ENCODE measurements at regions not wholly inside any gene's neighbourhood (a gene's known extent, or its start where the extent isn't known, plus 50 kb on each side); places are given as distances from the start of the nearest gene placed in this dataset.

DNA sequence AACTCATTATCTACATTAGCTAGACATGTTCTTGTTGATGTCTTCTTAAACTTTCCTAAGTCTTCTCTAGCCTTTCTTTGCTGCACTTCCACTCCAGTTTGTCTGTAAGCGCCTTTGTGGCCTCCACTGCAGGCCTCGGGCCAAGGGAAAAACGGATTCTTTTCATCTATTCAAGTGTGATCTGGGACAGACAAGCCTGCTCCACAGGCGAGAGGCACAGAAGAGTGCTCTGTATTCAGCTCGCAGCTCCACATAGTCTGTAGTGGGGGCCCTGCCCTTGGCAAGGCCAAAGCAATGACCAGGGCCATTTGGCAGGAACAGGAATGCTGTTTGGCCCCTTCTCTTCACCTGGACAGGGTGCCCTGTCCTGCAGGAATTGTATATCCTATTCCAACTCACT lies 84.1 kb upstream of the BARX2 start:
- no peak for DNase-seq (ENCODE audit: low spot score)

DNA sequence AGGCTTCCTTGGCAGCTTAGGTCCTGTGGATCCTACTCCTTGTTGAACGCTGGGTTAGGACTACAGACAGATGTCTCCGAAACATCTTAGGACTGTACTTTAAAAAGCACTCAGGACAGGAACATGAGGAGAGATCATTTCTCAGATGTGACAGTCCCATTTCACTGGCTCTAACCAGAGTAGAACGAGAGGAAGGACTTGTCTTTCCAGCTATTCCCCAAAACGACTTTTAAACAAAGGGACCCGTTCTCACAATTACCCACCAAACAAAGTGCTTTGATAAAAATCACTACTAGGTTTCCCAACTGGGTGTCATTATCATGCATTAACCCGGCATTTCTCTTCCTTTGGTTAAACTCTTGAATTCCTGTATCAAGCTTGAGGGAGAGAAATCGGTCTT lies 84.7 kb upstream of the BARX2 start:
- no peak for DNase-seq (ENCODE audit: low spot score)

DNA sequence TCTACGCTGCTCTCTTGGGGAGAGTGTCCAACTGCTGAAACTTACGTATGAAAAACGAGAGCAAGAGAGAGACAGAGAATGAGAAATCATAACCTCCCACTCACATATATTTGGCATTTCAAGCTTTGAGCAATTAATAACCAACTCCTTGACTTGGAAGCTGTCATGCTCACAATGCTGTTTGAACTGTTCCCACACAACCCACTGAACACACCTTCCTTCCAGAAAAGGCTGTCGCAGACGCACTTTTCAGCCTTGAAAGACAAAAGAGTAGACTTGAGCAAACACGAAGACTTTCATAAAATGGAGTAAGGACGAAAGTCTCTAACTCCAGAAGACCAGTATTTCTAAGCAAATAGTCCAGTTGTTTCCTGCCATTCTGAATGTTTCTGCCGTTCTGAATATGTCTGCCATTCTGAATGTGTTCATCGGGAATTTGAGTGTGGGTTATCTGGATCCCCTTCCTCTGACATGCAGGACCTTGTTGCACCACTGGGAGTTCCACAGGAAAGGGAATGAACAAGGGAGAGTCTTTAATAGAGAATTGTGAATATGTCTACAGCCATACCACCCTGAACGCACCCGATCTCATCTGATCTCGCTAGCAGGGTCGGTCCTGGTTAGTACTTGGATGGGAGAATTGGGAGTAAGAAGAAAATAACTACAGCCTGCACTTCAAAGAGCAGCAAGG lies 86.2 kb upstream of the BARX2 start:
- no peak for DNase-seq (ENCODE audit: low spot score)

DNA sequence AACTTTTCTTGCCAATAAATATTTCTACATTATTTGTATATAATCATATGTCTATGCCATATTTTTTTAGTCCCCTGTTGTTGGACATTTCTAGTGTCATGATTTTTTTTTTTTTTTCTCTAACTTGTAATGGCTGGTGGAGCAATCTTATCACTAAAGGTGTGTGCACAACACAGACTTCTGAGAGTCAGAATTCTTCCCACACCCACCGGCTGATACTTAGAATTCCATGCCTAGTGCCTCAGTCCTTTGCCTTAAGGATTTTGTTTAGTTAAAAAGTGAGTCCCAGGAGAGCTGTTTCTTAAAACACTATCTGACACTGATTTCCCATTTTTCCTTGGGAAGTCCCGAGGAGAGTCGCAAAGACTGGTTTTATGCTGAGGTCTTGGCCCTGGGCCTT lies 87.7 kb upstream of the BARX2 start:
- no peak for DNase-seq (ENCODE audit: low spot score)

DNA sequence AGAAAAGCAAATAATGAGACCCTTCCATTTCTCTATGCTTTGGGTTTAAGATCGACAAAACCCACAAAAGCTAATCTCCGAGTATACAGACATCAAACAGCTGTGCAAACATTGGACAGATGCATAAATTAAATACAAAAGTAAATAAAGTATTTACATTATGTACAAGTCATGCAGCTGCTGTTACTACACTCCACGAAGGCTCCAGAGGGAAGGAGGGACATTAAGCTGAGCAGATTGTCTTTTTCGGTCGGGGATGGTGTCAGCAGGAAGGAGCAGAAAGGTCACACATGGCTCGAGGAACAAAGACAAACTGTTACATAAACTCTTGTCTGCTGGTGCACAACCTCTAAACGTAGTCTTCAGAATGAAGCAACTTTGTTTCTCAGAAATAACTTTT lies 88.8 kb upstream of the BARX2 start:
- no peak for DNase-seq (ENCODE audit: low spot score)

DNA sequence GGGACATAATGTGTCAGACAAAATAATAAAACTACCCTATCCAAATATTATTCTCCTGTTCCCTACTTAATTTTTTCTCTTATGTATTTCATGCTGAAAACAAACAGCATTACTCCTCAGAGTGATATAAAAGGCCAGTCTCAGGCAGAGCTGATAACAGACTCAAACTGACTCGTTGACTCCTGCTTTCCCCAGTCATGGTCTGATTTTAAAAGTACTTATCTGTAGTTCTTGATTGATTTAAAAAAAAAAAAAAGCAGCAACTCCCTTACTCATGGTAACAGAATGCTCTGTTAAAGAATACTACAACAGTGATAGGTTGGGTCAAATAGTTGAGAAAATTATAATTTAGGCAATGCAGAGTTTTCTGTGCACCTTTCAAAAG lies 90.3 kb upstream of the BARX2 start:
- no peak for DNase-seq (ENCODE audit: low spot score)

DNA sequence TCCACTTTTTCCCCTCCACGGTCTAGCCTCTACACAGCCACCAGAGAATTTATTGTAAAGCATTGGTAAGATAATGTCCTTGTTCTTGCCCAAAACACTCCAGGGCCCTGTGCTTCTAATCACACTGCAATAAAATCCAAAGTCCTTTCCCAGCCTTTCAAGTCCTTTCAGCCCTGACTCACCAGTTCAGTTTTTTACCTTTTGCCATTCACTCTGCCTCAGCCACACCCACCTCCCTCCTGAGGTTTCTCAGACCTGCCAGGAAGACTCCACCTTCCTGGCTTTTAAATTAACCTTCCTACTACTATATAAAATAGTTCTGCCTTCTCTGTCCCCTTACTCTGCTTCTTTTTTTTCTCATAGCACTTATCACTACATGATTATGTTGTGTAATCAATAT lies 91.0 kb upstream of the ARHGAP32 start:
- DNase-seq (ENCODE audit: low spot score) = no peak

DNA sequence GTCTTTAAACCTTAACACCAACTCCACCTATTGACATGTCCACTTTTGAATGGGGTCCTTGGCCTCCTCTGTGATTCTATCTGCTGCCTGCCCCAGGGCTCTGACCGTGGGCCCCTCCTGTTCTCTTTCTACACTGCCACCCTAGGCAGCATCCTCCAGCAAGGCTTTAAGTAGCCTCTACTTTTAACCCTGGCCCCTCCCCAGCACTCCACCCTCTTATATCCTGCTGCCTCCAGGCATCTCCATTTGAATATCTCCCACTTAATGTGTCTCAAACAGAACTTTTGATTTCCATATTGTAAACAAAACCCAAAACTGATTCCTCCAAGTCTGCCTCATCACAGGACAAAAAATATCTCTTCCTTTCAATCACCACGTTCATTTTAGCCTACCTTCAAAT lies 90.5 kb upstream of the ARHGAP32 start:
- no peak for DNase-seq (ENCODE audit: low spot score)

DNA sequence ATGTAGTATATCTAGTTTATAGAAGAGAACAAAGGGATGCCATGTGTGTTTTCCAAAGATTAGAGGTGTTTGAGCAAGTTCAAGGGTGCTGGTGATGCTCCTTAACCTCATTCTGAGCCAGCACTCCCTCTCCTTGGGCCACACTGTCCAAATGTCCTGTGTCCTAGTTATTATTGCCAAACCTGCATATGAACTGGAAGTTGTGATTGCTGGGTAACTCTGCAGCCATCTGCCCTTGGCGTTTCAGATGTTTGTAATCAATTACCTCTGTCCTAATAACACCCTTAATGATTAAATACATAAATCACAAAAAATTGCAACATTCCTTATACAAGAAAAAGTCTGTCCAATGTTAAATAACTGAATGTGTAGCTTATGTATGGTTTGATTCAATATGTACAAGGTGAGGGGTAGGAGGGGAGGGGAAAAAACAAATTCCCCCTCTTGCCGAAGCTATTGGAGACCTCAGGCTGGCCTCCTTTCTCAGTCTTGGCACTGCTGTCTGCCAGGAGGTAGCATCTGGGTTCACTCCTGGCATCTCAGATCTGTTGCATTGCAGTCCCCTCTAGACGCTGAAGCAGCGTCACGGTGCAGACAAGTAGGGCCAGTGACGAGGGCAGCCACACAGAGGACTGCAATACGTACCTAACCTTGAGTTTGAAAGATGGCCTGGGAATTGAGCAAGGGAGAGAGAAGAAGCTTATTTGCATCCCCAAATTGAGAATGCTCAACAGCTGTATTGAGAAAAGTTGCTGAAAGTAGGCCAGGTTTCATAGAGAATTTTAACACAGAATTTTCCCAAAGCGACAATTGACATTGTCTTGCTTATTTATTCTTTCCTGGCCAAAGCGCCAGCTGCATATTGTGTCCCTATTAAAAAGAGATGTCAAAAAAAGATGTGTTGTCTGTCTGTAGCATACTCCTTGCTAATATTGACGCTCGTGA lies 89.6 kb upstream of the ARHGAP32 start:
- no peak for DNase-seq (ENCODE audit: low spot score)

DNA sequence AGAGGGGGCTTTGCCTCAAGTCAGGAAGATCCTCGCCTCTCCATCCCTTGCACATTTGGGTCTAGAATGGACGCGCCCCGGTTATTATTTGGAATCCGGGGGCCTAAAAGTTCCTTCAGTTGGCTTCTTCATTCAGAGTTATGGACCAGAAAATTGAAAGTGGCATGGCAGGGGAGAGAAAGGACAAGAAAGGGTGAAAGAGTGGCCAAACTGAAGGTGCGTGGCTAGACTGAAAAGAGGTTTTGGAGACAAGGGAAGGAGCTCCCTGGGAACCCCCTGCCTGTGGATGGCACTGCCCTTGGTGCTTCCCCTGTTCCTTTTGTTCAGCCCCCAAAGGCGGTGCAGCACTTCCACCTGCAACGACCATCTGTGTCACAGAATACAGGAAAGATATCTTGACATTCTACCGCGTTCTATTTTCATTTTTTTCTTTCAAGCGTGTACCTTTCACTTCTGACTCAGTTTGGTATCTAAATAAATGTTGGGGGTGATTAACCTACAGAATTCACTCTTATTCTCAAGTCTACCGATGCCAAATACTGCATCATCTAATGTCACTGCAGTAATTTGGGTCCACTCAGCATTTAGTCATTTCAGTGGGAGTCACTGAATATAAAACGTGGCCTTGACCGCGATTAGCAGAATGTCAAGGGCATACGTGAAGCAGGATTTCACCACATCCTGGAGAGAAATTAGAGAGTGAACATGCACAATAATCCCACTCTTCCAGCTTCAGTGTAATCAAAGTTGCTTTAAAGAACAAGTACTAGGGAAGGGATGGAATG lies 88.1 kb upstream of the ARHGAP32 start:
- no peak for DNase-seq (ENCODE audit: low spot score)

DNA sequence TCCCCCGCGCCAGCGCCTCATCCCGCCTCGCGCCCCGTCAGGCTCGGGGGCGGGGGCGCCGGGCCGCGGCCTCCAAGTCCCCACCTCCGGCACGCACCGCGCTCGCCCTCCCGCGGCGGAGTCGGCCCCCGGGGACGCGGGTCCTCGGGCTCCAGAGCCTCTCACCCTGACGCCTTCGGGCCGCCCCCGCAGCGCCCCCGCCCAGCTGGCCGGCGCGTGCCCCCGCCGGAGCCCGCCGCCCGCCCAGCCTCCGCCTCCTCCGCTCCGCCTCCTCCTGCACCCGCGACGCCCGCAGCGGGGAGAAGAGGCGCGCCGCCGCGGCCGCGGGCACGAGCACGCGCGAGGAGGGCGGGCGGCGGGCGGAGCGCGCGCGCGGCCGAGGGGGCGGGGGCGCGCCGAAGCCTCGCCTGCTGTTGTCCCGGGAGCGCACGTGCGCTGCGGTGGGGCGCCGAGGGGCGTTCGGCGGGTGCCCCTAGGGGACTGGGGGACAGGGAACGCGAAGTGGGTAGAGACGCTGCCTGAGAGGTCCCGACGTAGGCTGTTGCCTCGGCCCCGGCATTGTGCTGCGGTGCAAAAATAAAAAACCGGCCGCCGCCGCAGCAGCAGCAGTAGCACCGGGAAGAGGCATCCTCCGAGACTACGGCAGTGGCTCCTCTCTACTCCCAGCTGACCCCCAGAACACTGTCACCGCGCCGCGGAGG lies 87.4 kb upstream of the ARHGAP32 start:
- DNase-seq (ENCODE audit: low spot score) = peak; percentile 95

DNA sequence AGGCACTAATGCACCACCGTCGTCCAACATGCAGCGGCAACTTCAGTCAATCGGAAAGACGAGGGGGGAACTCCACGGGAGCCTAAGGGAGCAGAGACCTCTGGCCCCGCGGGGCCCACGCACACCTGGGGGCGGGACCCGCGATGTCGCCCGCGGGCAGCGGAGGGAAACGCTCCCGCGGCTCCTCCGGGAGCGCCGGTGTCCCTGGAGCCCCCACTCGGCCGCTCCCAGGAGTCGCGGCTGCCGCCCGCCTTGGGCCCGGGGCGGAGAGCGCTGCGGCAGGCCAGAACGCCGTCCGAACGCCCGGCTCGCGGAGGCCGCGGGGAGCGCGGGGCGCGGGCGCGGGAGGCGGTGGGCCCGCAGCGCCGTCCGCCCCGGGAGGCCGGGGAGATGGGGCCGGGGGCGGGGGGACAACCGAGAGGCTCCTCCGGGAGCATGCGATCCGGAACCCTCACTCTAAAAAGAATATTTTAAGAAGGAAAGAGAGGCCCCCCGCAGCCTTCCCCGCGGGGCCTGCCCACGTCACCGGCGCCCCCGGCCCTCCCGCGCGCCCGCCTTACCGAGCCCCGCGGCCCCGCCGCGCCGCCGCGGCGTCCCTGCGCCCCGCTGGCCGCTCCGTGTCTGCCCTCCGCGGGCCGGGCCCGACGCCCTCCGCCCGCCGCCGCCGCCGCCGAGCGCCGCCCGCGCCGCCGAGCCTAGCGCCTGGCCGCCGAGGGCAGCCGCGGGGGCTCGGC lies 86.6 kb upstream of the ARHGAP32 start:
- DNase-seq (ENCODE audit: low spot score) = peak; percentile 65

DNA sequence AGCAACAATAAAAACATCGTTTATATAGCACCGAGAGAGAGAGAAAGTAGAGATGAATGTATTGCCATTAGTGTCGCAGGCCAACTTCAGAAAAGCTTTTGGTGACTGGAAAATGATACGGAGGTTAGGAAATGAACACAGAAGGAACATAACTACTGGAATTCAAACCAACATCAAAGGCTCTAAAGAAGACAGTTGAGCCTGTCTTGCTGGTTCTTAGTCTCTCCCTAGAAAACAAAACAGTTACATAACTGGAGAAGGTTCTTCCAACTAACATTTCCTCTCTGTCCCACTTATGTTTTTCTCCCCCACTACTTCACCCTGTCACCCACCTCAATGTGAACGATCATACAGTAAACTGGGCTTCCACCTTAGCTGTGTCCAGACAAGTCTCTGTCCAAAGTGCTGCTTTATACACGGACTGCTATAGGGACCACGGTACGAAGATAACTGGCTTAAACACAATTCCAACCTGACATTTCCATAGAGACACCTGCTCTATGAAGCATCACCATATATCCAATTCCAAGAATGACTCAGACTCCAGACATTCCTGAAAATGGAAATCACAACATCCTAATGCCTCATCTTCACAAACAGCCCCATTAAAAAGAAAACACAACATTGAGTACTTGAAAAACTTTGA lies 85.2 kb upstream of the ARHGAP32 start:
- no peak for DNase-seq (ENCODE audit: low spot score)

DNA sequence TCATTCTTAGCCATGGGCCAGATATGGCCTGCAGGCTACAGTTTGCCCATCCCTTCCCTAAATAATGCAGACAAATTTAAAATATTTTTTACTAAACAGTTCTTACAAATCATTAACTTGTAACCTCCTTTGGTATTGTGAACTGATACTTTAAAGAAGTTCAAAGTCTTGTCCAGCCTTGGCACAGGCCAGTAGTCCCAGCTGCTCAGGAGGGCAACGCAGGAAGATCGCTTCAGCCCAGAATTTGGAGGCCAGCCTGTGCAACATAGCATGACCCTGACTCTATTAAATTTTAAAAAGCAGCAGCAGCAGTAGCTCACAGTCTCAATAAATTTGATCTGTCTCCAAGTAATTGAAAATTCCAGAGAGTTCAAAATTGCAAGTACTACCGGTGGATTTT lies 83.7 kb upstream of the ARHGAP32 start:
- DNase-seq (ENCODE audit: low spot score) = no peak

DNA sequence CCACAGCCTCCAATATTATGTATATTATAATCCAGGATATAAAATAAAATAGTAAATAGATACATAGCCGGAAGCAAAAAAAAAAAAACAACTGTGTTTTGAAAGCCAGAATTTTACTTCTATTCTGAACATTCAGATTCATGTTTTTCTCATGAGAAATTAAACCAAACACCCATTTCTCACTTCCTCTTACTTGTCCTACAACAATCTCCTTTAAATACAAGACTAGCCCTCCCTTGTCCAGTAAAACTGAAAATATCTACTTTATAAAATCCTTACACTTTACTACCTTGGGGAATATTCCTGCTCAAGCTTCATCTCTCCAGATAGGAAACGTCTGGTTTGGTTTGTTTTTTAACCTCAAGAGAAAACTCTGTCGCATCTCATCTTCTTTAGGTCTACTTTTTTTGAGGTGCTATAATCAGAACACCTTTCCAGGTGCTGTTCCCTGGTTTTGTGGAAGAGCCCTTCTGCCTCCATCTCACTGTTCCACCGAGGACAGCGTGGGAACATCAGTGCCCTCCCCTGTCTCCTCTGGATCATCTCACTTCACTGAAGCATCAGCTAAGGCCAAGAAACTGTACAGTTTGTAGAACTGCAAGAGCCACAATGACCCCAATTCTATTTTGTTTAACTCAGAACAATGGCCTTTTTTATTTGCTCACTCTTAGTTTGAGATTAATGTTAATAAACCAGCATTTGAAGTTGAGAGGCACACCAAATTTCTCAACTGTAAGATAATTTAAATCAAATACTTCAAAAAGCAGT lies 82.0 kb upstream of the ARHGAP32 start:
- DNase-seq (ENCODE audit: low spot score) = no peak

DNA sequence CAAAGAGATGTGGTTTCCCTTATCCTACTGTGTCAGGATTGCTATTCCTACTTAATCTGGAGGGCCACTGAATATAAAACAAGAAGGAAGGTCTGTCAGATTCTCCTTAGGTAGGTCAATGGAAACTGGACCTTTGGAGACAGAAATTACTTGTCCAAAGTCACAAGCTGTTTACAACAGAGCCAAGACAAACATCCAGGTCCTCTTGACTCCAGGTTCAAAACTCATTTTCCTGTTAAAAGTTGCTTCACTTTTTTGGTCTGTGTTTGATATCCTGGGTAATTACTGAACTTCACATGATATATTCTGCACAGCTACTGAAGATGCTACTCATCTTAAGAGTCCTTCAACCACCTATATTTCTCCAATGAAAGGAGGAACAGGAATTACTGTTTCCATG lies 81.2 kb upstream of the ARHGAP32 start:
- DNase-seq (ENCODE audit: low spot score) = no peak

DNA sequence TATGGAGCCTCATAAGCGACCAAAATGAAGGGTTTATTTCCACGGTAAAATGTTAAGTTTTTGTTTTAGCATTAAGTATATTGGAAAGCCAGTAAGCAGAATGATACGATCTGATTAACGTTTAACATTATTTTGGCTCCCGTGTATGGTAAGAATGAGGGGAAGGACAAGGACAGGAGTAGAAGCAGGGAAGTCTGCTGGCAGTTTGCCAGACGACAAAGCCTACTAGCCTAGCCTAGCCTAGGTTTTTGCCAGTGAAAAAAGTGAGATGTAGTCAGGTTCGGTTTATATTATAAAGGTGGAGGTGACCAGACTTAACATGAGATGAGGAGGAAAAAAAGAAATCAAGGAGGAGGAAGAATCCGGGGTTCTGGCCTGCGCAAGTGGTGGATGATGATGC lies 78.9 kb upstream of the ARHGAP32 start:
- DNase-seq (ENCODE audit: low spot score) = no peak

DNA sequence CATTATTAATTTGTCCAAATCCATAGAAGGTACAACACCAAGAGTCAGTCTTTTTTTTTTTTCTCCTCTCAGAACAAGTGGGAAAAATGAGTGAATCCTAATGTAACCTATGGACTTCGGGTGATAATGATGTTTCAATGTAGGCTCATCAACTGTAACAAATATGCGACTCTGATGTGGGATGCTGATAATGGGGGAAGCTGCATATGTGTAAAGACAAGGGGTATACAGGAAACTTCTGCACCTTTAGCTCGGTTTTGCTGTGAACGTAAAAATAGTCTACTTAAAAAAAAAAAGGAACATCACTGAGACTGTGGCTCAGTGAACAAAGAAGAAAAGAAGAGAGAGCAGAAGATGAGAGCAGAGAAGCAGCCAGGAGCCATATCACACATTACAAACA lies 78.3 kb upstream of the ARHGAP32 start:
- no peak for DNase-seq (ENCODE audit: low spot score)

DNA sequence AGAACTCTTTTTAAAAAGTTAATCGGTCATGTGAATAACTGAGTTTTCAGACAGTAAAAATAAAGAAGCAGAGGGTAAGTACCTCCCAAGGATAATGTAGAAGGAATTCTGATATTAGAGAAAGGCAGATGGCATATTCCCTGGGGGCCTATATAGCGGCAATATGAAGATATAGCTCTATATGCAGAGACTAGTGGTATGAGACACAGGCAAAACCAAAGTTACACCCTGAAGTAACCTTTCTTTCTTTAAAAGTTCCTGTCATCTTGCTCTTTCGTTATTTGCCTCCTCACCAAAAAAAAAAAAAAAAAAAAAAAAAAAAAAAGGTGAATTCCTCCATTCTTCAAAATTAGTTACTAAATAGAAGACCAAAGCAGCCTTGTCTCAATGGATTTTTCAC lies 76.2 kb upstream of the ARHGAP32 start:
- no peak for DNase-seq (ENCODE audit: low spot score)

DNA sequence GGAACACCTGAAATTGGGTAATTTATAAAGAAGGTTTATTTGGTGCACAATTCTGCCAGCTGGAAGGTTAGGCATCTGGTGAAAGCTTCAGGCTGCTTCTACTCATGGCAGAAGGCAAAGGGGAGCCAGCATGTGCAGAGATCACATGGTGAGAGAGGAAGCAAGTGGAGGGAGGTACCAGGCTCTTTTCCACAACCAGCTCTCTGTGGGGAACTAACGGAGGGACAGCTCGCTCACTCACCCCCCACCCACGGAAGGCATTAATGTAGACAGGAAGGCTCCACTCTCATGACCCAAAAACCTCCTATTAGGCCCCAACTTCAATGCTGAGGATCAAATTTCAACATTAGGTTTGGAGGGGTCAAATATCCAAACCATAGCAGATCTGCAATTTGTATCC lies 75.6 kb upstream of the ARHGAP32 start:
- DNase-seq (ENCODE audit: low spot score) = no peak

All from AG08396 (cell line).